ENCODE measurements at regions not wholly inside any gene's neighbourhood (a gene's known extent, or its start where the extent isn't known, plus 50 kb on each side); places are given as distances from the start of the nearest gene placed in this dataset.
"Not testable (repeated sequence)": the region's sequence is repeated elsewhere in the genome, so short reads cannot be mapped to it uniquely, and the experiment has no call there.

DNA sequence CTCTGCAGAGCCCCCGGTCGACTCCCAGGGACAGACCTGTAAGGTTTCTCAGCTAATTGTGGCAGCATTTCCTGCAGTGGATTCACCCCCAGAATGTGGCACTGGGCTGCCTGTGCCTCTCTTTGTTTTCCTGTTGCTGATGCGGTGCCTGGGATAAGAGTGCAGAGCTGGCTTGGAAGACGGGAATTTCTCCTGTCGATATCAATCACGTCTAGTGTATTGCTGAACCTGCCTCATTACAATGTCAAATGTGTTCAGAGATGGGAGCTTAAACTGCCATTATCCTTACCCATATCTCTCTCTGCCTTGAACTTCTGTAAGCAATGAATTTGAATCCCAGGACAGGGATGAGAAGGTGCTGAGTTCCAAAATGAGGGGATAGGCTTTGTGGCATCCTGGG lies 350.9 kb downstream of the ADGRD1 start:
- H3K9me3 ChIP-seq (ENCODE audit: control insufficient read depth, low read length); H3K27me3 ChIP-seq (ENCODE audit: control insufficient read depth, insufficient read depth, low read length); H3K4me3 ChIP-seq (ENCODE audit: low read depth, low read length); H2AFZ ChIP-seq; H3K4me1 ChIP-seq; H3K79me2 ChIP-seq; H3K4me2 ChIP-seq (ENCODE audit: low read length); H3K36me3 ChIP-seq (ENCODE audit: control insufficient read depth, insufficient read depth, low read length); H3K27ac ChIP-seq; H3K9ac ChIP-seq: not testable (repeated sequence)

DNA sequence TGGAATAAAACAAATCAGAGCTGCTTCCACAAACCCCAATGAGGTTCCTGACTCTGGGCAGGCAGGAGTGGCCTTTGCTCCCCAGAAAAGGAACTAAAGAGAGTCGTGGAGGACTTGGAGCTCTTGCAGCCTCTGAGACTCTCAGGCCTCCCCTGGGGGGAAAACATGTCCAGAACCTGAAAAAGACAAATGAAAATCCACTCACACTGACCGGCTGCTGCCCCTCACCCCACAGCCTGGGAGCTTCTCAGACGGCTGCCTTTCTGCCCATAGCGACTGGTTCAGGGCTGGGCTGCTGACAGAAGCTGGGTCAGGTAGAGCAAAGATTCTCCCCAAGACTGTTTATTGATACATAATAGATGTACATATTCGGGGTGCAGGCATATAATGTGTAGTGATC lies 356.0 kb downstream of the ADGRD1 start:
- H3K9ac ChIP-seq: no peak overlapping the region
- H3K4me2 ChIP-seq (ENCODE audit: low read length): no peak overlapping the region
- no peaks in the 10 kb centered on the region for H3K4me1 ChIP-seq
- no peaks in the 10 kb centered on the region for H3K9me3 ChIP-seq (ENCODE audit: control insufficient read depth, low read length)
- H3K36me3 ChIP-seq (ENCODE audit: control insufficient read depth, insufficient read depth, low read length): no peaks in the 10 kb centered on the region
- TF ChIP-seq, protein P1, sequence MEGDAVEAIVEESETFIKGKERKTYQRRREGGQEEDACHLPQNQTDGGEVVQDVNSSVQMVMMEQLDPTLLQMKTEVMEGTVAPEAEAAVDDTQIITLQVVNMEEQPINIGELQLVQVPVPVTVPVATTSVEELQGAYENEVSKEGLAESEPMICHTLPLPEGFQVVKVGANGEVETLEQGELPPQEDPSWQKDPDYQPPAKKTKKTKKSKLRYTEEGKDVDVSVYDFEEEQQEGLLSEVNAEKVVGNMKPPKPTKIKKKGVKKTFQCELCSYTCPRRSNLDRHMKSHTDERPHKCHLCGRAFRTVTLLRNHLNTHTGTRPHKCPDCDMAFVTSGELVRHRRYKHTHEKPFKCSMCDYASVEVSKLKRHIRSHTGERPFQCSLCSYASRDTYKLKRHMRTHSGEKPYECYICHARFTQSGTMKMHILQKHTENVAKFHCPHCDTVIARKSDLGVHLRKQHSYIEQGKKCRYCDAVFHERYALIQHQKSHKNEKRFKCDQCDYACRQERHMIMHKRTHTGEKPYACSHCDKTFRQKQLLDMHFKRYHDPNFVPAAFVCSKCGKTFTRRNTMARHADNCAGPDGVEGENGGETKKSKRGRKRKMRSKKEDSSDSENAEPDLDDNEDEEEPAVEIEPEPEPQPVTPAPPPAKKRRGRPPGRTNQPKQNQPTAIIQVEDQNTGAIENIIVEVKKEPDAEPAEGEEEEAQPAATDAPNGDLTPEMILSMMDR (IDR thresholded peaks at IDR 0.05): no peak
- H3K27me3 ChIP-seq (ENCODE audit: control insufficient read depth, insufficient read depth, low read length): peaks cover 6% of the 10 kb centered on the region
- H3K27ac ChIP-seq: no peak overlapping the region
- no peak overlapping the region for H2AFZ ChIP-seq
- no peak overlapping the region for H3K4me3 ChIP-seq (ENCODE audit: low read depth, low read length)
- no peaks in the 10 kb centered on the region for H3K79me2 ChIP-seq

DNA sequence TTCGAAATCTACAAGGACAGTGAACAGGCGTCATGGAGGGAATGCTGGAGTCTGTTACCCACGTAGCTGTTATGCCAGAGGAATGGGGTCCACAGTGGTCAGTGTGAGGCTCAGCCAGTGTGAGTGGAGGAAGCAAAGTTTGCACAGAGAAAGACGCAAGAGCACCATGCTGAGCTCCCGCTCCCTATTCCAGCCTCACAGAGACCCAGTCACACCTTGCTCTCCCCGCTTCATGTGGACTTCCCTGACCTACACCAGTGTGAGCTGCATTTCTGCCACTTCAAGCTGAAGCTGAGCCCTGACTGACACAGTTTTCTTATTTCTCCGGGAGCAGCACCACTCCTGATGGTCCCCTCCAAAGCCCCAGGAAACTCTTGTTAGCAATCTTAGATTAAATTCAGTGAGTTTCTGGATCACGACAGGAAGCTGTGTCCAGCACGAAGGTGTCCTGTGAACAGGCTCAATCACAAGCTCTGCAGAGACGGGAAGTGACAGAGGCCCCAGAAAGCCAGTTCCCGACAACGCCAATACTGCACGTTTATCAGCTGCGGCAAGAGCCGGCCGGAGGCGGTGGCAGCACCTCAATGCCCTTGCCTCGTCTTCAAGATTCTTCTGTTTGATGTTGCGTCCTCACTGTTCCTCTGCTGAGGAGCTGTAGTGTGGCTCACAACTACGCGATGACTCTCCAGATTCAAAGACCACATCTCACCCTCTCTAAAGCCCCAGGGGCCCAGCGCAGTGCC lies 356.7 kb downstream of the ADGRD1 start:
- not testable (repeated sequence) for H3K27ac ChIP-seq; H3K4me3 ChIP-seq (ENCODE audit: low read depth, low read length); H3K9me3 ChIP-seq (ENCODE audit: control insufficient read depth, low read length); H2AFZ ChIP-seq; H3K4me2 ChIP-seq (ENCODE audit: low read length); H3K27me3 ChIP-seq (ENCODE audit: control insufficient read depth, insufficient read depth, low read length); H3K79me2 ChIP-seq; H3K36me3 ChIP-seq (ENCODE audit: control insufficient read depth, insufficient read depth, low read length); H3K4me1 ChIP-seq; H3K9ac ChIP-seq

DNA sequence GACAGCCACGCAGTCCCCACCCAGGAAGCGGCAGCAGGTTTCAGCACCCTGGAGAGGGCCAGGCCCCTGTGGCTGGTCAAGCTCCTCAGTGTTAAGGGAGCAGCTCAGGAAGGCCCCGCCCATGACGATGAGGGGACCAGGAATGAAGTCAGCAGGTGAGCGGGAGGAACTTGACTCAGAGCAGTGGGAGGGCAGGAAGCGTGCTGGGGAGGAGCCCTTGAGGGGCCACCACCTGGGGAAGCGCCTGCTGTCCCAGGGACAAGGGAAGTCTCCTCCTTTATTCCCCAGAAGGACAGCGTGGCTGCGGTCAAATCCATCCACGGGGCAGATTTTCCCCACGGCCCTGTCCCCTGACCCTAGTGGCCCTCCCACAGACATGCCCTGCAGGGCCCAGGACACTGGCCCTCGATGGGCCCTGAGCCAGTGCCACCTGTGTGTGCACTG lies 357.6 kb downstream of the ADGRD1 start:
- not testable (repeated sequence) for H3K79me2 ChIP-seq; H3K9me3 ChIP-seq (ENCODE audit: control insufficient read depth, low read length); H3K9ac ChIP-seq; H3K36me3 ChIP-seq (ENCODE audit: control insufficient read depth, insufficient read depth, low read length); H3K27me3 ChIP-seq (ENCODE audit: control insufficient read depth, insufficient read depth, low read length); H3K4me3 ChIP-seq (ENCODE audit: low read depth, low read length); H3K27ac ChIP-seq; H3K4me1 ChIP-seq; H2AFZ ChIP-seq; H3K4me2 ChIP-seq (ENCODE audit: low read length)

DNA sequence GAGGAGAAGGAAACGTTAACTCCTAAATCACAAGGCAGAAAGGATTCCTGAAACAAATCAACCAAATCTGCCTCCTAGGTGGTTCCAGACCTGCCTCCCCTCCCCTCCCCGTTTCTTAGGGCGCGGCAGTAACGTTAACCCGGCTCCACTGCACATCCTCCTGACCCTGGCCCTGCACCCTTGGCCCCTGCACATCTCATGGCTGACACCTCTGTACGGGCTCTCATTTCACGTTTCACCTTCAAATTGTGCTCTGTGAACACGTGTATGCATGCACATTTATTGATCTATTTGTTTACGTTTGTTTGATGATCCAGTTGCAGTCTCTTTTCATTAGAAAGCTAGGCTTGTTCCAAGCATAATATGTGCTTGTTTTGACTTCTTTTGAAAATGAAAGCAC lies 358.1 kb downstream of the ADGRD1 start:
- no peaks in the 10 kb centered on the region for H3K4me1 ChIP-seq
- H2AFZ ChIP-seq: no peak overlapping the region
- no peak overlapping the region for H3K27ac ChIP-seq
- H3K36me3 ChIP-seq (ENCODE audit: control insufficient read depth, insufficient read depth, low read length): no peaks in the 10 kb centered on the region
- H3K9me3 ChIP-seq (ENCODE audit: control insufficient read depth, low read length): no peaks in the 10 kb centered on the region
- no peak overlapping the region for H3K9ac ChIP-seq
- TF ChIP-seq, protein P1 (IDR thresholded peaks at IDR 0.05): no peak
- no peak overlapping the region for H3K4me2 ChIP-seq (ENCODE audit: low read length)
- no peaks in the 10 kb centered on the region for H3K79me2 ChIP-seq
- H3K27me3 ChIP-seq (ENCODE audit: control insufficient read depth, insufficient read depth, low read length): peaks cover 6% of the 10 kb centered on the region
- no peak overlapping the region for H3K4me3 ChIP-seq (ENCODE audit: low read depth, low read length)

DNA sequence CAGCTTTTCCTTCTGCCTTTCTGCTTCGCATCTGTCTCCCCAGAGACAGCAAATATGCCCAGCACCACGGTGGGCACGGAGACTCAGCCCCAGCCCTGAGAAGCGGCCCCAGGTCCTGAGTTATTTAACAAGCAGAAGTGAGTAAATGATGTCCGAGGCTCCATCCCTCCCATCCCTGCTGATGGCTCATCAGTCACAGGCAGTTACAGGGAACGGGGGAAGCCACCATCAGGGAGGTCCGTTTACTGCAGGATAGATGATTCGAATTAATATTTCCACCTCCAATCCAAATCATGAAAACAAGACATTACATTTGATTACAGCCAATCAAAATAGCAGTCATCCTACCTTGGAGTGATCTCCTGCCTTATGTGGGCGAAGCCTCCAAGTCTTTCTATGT lies 358.7 kb downstream of the ADGRD1 start:
- H2AFZ ChIP-seq; H3K27me3 ChIP-seq (ENCODE audit: control insufficient read depth, insufficient read depth, low read length): not testable (repeated sequence)

More for the DNA sequence above, 358.7 kb downstream of the ADGRD1 start:
- H3K9ac ChIP-seq; H3K4me1 ChIP-seq; H3K4me3 ChIP-seq (ENCODE audit: low read depth, low read length); H3K27ac ChIP-seq; H3K79me2 ChIP-seq; H3K4me2 ChIP-seq (ENCODE audit: low read length); H3K9me3 ChIP-seq (ENCODE audit: control insufficient read depth, low read length); H3K36me3 ChIP-seq (ENCODE audit: control insufficient read depth, insufficient read depth, low read length): not testable (repeated sequence)

Measured in parathyroid adenoma (tissue), 2 donors.